BLaER1 (cell line): ENCODE measurements at regions not wholly inside any gene's neighbourhood (a gene's known extent, or its start where the extent isn't known, plus 50 kb on each side); places are given as distances from the start of the nearest gene placed in this dataset.
"Not testable (repeated sequence)": the region's sequence is repeated elsewhere in the genome, so short reads cannot be mapped to it uniquely, and the experiment has no call there.

Source experiments
- H3K27ac ChIP-seq: shearing (Covaris generic); formaldehyde crosslinking; 2 replicates; pipeline ENCODE4 v1.8.1; 2022
- H3K27me3 ChIP-seq: shearing (Covaris generic); formaldehyde crosslinking; 2 replicates; pipeline ENCODE4 v1.8.1; 2022
- H3K36me3 ChIP-seq: shearing (Covaris generic); formaldehyde crosslinking; 2 replicates; pipeline ENCODE4 v1.8.1; 2022
- H3K4me1 ChIP-seq: shearing (Covaris generic); formaldehyde crosslinking; 2 replicates; pipeline ENCODE4 v1.8.1; 2022
- H3K4me2 ChIP-seq: shearing (Covaris generic); formaldehyde crosslinking; 2 replicates; pipeline ENCODE4 v1.8.1; 2022
- H3K4me3 ChIP-seq: shearing (Covaris generic); formaldehyde crosslinking; 2 replicates; pipeline ENCODE4 v1.8.1; 2022
- H3K9ac ChIP-seq: shearing (Covaris generic); formaldehyde crosslinking; 2 replicates; pipeline ENCODE4 v1.8.1; 2022
- H3K9me3 ChIP-seq: shearing (Covaris generic); formaldehyde crosslinking; 2 replicates; pipeline ENCODE4 v1.8.1; 2022
- H4K20me1 ChIP-seq: shearing (Covaris generic); formaldehyde crosslinking; 2 replicates; pipeline ENCODE4 v1.8.1; 2022
- Cebpa-rat ChIP-seq: shearing (Covaris generic); IDR thresholded peaks from 2 replicates; pipeline ENCODE4 v1.8.1; 2022

- peaks cover 59% of the 10 kb centered on the region for H3K36me3 ChIP-seq
- peaks cover 21% of the 10 kb centered on the region for H3K9me3 ChIP-seq
- not testable (repeated sequence) for H3K4me3 ChIP-seq, H3K27ac ChIP-seq, H3K9ac ChIP-seq, H4K20me1 ChIP-seq, H3K27me3 ChIP-seq, H3K4me2 ChIP-seq
- H3K4me1 ChIP-seq, result peaks cover 20% of the 10 kb centered on the region
These were observed 159.2 kb downstream of the CCDC74A start for GRCh38 chr2:131686894-131687238.

- not testable (repeated sequence) for H4K20me1 ChIP-seq, H3K4me2 ChIP-seq, H3K4me1 ChIP-seq, H3K4me3 ChIP-seq, H3K9ac ChIP-seq, H3K27ac ChIP-seq, H3K27me3 ChIP-seq
- Histone ChIP-seq H3K36me3 (peaks cover 71% of the 10 kb centered on the region), H3K9me3 (peaks cover 33% of the 10 kb centered on the region)
These were observed 161.4 kb downstream of the CCDC74A start for GRCh38 chr2:131689066-131689465.

- not testable (repeated sequence) for H4K20me1 ChIP-seq, H3K9me3 ChIP-seq
These were observed 183.6 kb downstream of the CCDC74A start for GRCh38 chr2:131711268-131711667.

GRCh38 chr2:131717907-131718306, 190.2 kb downstream of the CCDC74A start:
- not testable (repeated sequence) for H4K20me1 ChIP-seq, H3K4me2 ChIP-seq, H3K27me3 ChIP-seq, H3K4me3 ChIP-seq, H3K36me3 ChIP-seq, H3K27ac ChIP-seq, H3K9me3 ChIP-seq, H3K9ac ChIP-seq, H3K4me1 ChIP-seq

More at GRCh38 chr2:131711268-131711667, 183.6 kb downstream of the CCDC74A start:
- H3K36me3 ChIP-seq, H3K4me1 ChIP-seq, H3K4me3 ChIP-seq, H3K4me2 ChIP-seq, H3K27me3 ChIP-seq, H3K27ac ChIP-seq, H3K9ac ChIP-seq: not testable (repeated sequence)

- H3K27ac ChIP-seq, H3K4me1 ChIP-seq, H4K20me1 ChIP-seq, H3K4me3 ChIP-seq, H3K9me3 ChIP-seq, H3K4me2 ChIP-seq, H3K27me3 ChIP-seq, H3K9ac ChIP-seq: not testable (repeated sequence)
- peaks cover 15% of the 10 kb centered on the region for H3K36me3 ChIP-seq
These were observed 193.5 kb downstream of the CCDC74A start for GRCh38 chr2:131721163-131721562.

GRCh38 chr2:131722256-131722655, 194.6 kb downstream of the CCDC74A start:
- H3K4me3 ChIP-seq, H3K27me3 ChIP-seq, H3K4me2 ChIP-seq, H4K20me1 ChIP-seq, H3K9ac ChIP-seq, H3K27ac ChIP-seq, H3K9me3 ChIP-seq, H3K4me1 ChIP-seq: not testable (repeated sequence)
- peaks cover 15% of the 10 kb centered on the region for H3K36me3 ChIP-seq

GRCh38 chr2:131724019-131724418, 196.3 kb downstream of the CCDC74A start:
- Histone ChIP-seq H3K9ac (no peak overlapping the region), H3K27me3 (no peaks in the 10 kb centered on the region), H4K20me1 (no peaks in the 10 kb centered on the region), H3K9me3 (peaks cover 8% of the 10 kb centered on the region), H3K4me3 (no peak overlapping the region), H3K4me1 (no peaks in the 10 kb centered on the region), H3K36me3 (peaks cover 15% of the 10 kb centered on the region), H3K4me2 (no peak overlapping the region), H3K27ac (no peak overlapping the region)
- TF ChIP-seq Cebpa-rat, result no peak

- not testable (repeated sequence) for H3K27me3 ChIP-seq, H3K4me1 ChIP-seq, H3K4me2 ChIP-seq, H3K4me3 ChIP-seq, H3K36me3 ChIP-seq, H3K9ac ChIP-seq, H4K20me1 ChIP-seq, H3K27ac ChIP-seq, H3K9me3 ChIP-seq
These were observed 200.8 kb downstream of the CCDC74A start for GRCh38 chr2:131728451-131728850.

- not testable (repeated sequence) for H3K9ac ChIP-seq, H4K20me1 ChIP-seq, H3K4me3 ChIP-seq, H3K27ac ChIP-seq, H3K9me3 ChIP-seq, H3K4me1 ChIP-seq, H3K4me2 ChIP-seq, H3K27me3 ChIP-seq, H3K36me3 ChIP-seq
These were observed 205.8 kb downstream of the CCDC74A start for GRCh38 chr2:131733530-131733929.

- H3K27ac ChIP-seq, H3K9me3 ChIP-seq, H3K27me3 ChIP-seq, H3K36me3 ChIP-seq, H3K4me1 ChIP-seq, H3K9ac ChIP-seq, H4K20me1 ChIP-seq, H3K4me2 ChIP-seq, H3K4me3 ChIP-seq: not testable (repeated sequence)
These were observed 208.7 kb downstream of the CCDC74A start for GRCh38 chr2:131736406-131736805.

GRCh38 chr2:131738533-131738932, 210.8 kb downstream of the CCDC74A start:
- H3K4me2 ChIP-seq, H3K4me1 ChIP-seq, H3K36me3 ChIP-seq, H4K20me1 ChIP-seq, H3K27me3 ChIP-seq, H3K9ac ChIP-seq, H3K9me3 ChIP-seq, H3K27ac ChIP-seq, H3K4me3 ChIP-seq: not testable (repeated sequence)

- not testable (repeated sequence) for H3K27ac ChIP-seq, H3K27me3 ChIP-seq, H3K9me3 ChIP-seq, H4K20me1 ChIP-seq, H3K4me3 ChIP-seq, H3K9ac ChIP-seq, H3K4me2 ChIP-seq, H3K4me1 ChIP-seq, H3K36me3 ChIP-seq
These were observed 211.3 kb downstream of the CCDC74A start for GRCh38 chr2:131738996-131739434.
